Colonic mucosa (tissue), 4 donors: ENCODE measurements at regions not wholly inside any gene's neighbourhood (a gene's known extent, or its start where the extent isn't known, plus 50 kb on each side); places are given as distances from the start of the nearest gene placed in this dataset.
"Not testable (repeated sequence)": the region's sequence is repeated elsewhere in the genome, so short reads cannot be mapped to it uniquely, and the experiment has no call there.

Experiments used
- DNase-seq: peaks from one replicate; pipeline ENCODE4 v3.0.0-alpha.2; 2020
- H3K27ac ChIP-seq: fragments of 200-600 bp; one replicate; pipeline ENCODE4 v1.8.0; 2021
- H3K27me3 ChIP-seq: fragments of 200-600 bp; one replicate; pipeline ENCODE4 v1.8.0; 2021
- H3K36me3 ChIP-seq: fragments of 200-600 bp; one replicate; pipeline ENCODE4 v1.8.0; 2021
- H3K4me1 ChIP-seq: fragments of 200-600 bp; one replicate; pipeline ENCODE4 v1.8.0; 2021; ENCODE audit warnings: mild to moderate bottlenecking
- H3K4me3 ChIP-seq: fragments of 200-600 bp; one replicate; pipeline ENCODE4 v1.8.0; 2021
- H3K9ac ChIP-seq, 2 donors: one replicate each; pipeline ENCODE4 v1.7.0; 2013; ENCODE audit warnings: control low read depth in 2 of 2, low read depth in 2 of 2, low read length in 2 of 2
- H3K9me3 ChIP-seq: fragments of 200-600 bp; one replicate; pipeline ENCODE4 v1.8.0; 2021
- intact Hi-C: fragments of 100-400 bp; cut with DNase I; formaldehyde crosslinking; loops from one replicate; pipeline ENCODE4 v1.14.1; 2022
- TF ChIP-seq, protein P1 (sequence below): fragments of 200-600 bp; IDR thresholded peaks from one replicate; pipeline ENCODE4 v1.8.0; 2022; ENCODE audit warnings: antibody characterized with exemption, mild to moderate bottlenecking
- donor health status: healthy.
- donor health status: DM: no; HTN: no; CAD: no.
- donor health status: DM: no; HTN: no; CAD: no.

DNA sequence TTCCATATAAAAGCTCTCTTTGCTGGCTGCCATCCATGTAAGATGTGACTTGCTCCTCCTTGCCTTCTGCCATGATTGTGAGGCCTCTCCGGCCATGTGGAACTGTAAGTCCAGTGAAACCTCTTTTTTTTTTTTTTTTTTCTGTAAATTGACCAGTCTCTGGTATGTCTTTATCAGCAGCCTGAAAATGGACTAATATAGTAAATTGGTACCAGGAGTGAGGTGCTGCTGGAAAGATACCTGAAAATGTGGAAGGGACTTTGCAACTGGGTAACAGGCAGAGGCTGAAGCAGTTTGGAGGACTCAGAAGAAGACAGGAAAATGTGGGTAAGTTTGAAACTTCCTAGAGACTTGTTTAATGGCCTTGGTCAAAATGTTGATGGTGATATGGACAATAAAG is 124.3 kb upstream of the AADAT start:
- Histone ChIP-seq H3K9ac (no peak overlapping the region), H3K27me3 (no peaks in the 10 kb centered on the region), H3K27ac (no peak overlapping the region), H3K9me3 (no peaks in the 10 kb centered on the region), H3K4me3 (no peak overlapping the region), H3K36me3 (no peaks in the 10 kb centered on the region), H3K4me1 (no peaks in the 10 kb centered on the region)
- TF ChIP-seq, protein P1, sequence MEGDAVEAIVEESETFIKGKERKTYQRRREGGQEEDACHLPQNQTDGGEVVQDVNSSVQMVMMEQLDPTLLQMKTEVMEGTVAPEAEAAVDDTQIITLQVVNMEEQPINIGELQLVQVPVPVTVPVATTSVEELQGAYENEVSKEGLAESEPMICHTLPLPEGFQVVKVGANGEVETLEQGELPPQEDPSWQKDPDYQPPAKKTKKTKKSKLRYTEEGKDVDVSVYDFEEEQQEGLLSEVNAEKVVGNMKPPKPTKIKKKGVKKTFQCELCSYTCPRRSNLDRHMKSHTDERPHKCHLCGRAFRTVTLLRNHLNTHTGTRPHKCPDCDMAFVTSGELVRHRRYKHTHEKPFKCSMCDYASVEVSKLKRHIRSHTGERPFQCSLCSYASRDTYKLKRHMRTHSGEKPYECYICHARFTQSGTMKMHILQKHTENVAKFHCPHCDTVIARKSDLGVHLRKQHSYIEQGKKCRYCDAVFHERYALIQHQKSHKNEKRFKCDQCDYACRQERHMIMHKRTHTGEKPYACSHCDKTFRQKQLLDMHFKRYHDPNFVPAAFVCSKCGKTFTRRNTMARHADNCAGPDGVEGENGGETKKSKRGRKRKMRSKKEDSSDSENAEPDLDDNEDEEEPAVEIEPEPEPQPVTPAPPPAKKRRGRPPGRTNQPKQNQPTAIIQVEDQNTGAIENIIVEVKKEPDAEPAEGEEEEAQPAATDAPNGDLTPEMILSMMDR = no peak
- DNase-seq = no peak
- intact Hi-C loops = no loop called here

- Histone ChIP-seq H3K4me1 (no peaks in the 10 kb centered on the region), H3K9ac (no peak overlapping the region), H3K36me3 (no peaks in the 10 kb centered on the region), H3K27me3 (no peaks in the 10 kb centered on the region), H3K9me3 (no peaks in the 10 kb centered on the region), H3K27ac (no peak overlapping the region), H3K4me3 (no peak overlapping the region)
- TF ChIP-seq, protein P1 = no peak
- intact Hi-C loops = no loop called here
- DNase-seq = no peak
Observed at GRCh38 chr4:170202721-170203120, 113.0 kb upstream of the AADAT start.

- DNase-seq = no peak
- intact Hi-C loops = no loop called here
Observed at GRCh38 chr4:170198747-170199146, 109.0 kb upstream of the AADAT start.

GRCh38 chr4:170194794-170195193 is 105.0 kb upstream of the AADAT start:
- intact Hi-C loops = not testable (repeated sequence)

More at GRCh38 chr4:170198747-170199146, 109.0 kb upstream of the AADAT start:
- Histone ChIP-seq H3K36me3 (no peaks in the 10 kb centered on the region), H3K4me3 (no peak overlapping the region), H3K4me1 (no peaks in the 10 kb centered on the region), H3K9me3 (no peaks in the 10 kb centered on the region), H3K9ac (no peak overlapping the region), H3K27ac (no peak overlapping the region), H3K27me3 (no peaks in the 10 kb centered on the region)
- TF ChIP-seq, protein P1 = no peak

DNA sequence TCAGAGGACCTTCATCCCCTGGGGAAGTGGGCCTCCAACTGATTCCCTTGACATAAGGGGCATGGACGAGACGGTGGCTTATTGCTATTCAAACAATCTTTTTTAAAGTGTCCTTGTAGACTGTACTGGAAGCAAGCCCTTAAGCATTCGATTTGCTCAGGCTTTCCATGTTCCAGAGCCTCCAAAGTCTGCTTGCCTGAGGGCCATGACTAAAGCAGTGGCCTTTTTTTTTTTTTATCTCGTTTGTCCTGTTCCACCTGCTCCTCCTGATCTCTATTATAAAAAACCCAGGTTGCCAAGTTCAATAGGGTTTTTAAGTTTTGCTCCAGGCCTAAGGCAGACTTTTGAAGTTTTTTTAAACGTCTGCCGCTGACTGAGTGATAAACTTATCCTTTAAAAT is 103.7 kb upstream of the AADAT start:
- DNase-seq = no peak
- TF ChIP-seq, protein P1 = no peak
- H3K27ac ChIP-seq = no peak overlapping the region
- H3K4me1 ChIP-seq = no peaks in the 10 kb centered on the region
- no peak overlapping the region for H3K4me3 ChIP-seq
- H3K9ac ChIP-seq = no peak overlapping the region
- no peaks in the 10 kb centered on the region for H3K9me3 ChIP-seq
- H3K36me3 ChIP-seq = no peaks in the 10 kb centered on the region
- H3K27me3 ChIP-seq = no peaks in the 10 kb centered on the region
- intact Hi-C loops = no loop called here

More at GRCh38 chr4:170194794-170195193, 105.0 kb upstream of the AADAT start:
- not testable (repeated sequence) for H3K27ac ChIP-seq, DNase-seq, H3K36me3 ChIP-seq, H3K4me3 ChIP-seq, H3K27me3 ChIP-seq, H3K9me3 ChIP-seq, H3K4me1 ChIP-seq, H3K9ac ChIP-seq

- TF ChIP-seq, protein P1 = no peak
- H3K27ac ChIP-seq = no peak overlapping the region
- no peak overlapping the region for H3K9ac ChIP-seq
- H3K27me3 ChIP-seq = no peaks in the 10 kb centered on the region
- no peaks in the 10 kb centered on the region for H3K36me3 ChIP-seq
- intact Hi-C loops = no loop called here
- no peak for DNase-seq
- H3K4me1 ChIP-seq = no peaks in the 10 kb centered on the region
- H3K9me3 ChIP-seq = no peaks in the 10 kb centered on the region
- H3K4me3 ChIP-seq = no peak overlapping the region
Observed at GRCh38 chr4:170190265-170190664, 100.5 kb upstream of the AADAT start.
